Lung (tissue), 11 donors: ENCODE measurements at regions not wholly inside any gene's neighbourhood (a gene's known extent, or its start where the extent isn't known, plus 50 kb on each side); places are given as distances from the start of the nearest gene placed in this dataset.

Experiments used
- ATAC-seq: fragments of 200-7000 bp; cut with Tn5 transposase; one replicate; pipeline ENCODE4 v1.9.1; 2020; ENCODE audit warnings: moderate number of reproducible peaks; ENCODE audit not compliant: insufficient read depth, low FRiP score
- DNase-seq, 3 donors: peaks; one replicate each; pipeline ENCODE4 v3.0.0-alpha.2; 2013 to 2017
- H3K27ac ChIP-seq, 2 donors: one replicate each; pipeline ENCODE4 v1.5.1; 2013; ENCODE audit warnings: mild to moderate bottlenecking in 2 of 2, moderate library complexity in 2 of 2, control low read depth in 1 of 2, inconsistent platforms in 1 of 2, low read depth in 1 of 2, low read length in 1 of 2
- H3K27me3 ChIP-seq, 3 donors: one replicate each; pipeline ENCODE4 v1.5.1; 2013; ENCODE audit warnings: low read length in 2 of 3; ENCODE audit not compliant: control insufficient read depth in 3 of 3, insufficient read depth in 3 of 3
- H3K36me3 ChIP-seq, 4 donors: one replicate each; pipeline ENCODE4 v1.5.1; 2013; ENCODE audit warnings: low read length in 4 of 4, mild to moderate bottlenecking in 1 of 4, moderate library complexity in 1 of 4; ENCODE audit not compliant: control insufficient read depth in 4 of 4, insufficient read depth in 4 of 4
- H3K4me1 ChIP-seq, 5 donors: one replicate each; pipeline ENCODE4 v1.5.1; 2013; ENCODE audit warnings: low read length in 5 of 5, mild to moderate bottlenecking in 2 of 5, moderate library complexity in 1 of 5; ENCODE audit not compliant: control insufficient read depth in 5 of 5, insufficient read depth in 5 of 5
- H3K4me3 ChIP-seq: one replicate; pipeline ENCODE4 v1.5.1; 2013; ENCODE audit warnings: mild to moderate bottlenecking, control low read depth, moderate library complexity
- H3K9ac ChIP-seq, 2 donors: one replicate each; pipeline ENCODE4 v1.5.1; 2013; ENCODE audit warnings: low read length in 2 of 2, control low read depth in 1 of 2; ENCODE audit not compliant: insufficient read depth in 1 of 2
- H3K9me3 ChIP-seq, 4 donors: one replicate each; pipeline ENCODE4 v1.5.1; 2013; ENCODE audit warnings: low read length in 3 of 4, mild to moderate bottlenecking in 1 of 4, moderate library complexity in 1 of 4; ENCODE audit not compliant: control insufficient read depth in 4 of 4, insufficient read depth in 3 of 4
- CTCF ChIP-seq: IDR thresholded peaks from 2 replicates; pipeline ENCODE4 v1.5.1; 2012; ENCODE audit warnings: mild to moderate bottlenecking; ENCODE audit errors: control extremely low read depth, extremely low read depth
- WGBS, 2 donors: extraction: QIAGEN DNeasy Blood & Tissue Kit; methylation state at CpG; one replicate each; pipeline ENCODE4 v1.1.7; 2013; 5-methylcytosine and 5-hydroxymethylcytosine counted together
- donor health status: control.
- donor health status: control.
- donor health status: Bipolar disorder and iron deficiency.
- donor health status: healthy.
- donor health status: DM: yes; HTN: yes; CAD: no.

- H3K9ac ChIP-seq: no peak overlapping the region
- no peak for TF ChIP-seq CTCF
- H3K4me1 ChIP-seq: peaks cover 0 to 18% (median 1%) of the 10 kb centered on the region in 5 donors
- H3K4me3 ChIP-seq: no peak overlapping the region
- H3K27ac ChIP-seq: no peak overlapping the region
- no peaks in the 10 kb centered on the region for H3K27me3 ChIP-seq
- WGBS, 2 donors: 61 to 84% methylated on average over 5 of the region's 5 CpGs
- ATAC-seq (no peak), DNase-seq (no peak)
- peaks cover 0 to 3% (median 0%) of the 10 kb centered on the region in 4 donors for H3K9me3 ChIP-seq
- H3K36me3 ChIP-seq: no peaks in the 10 kb centered on the region
Observed at GRCh38 chr4:20626326-20627005, 73.8 kb upstream of the PACRGL start.

- peaks cover 0 to 3% (median 0%) of the 10 kb centered on the region in 4 donors for H3K9me3 ChIP-seq
- no peaks in the 10 kb centered on the region for H3K27me3 ChIP-seq
- H3K4me3 ChIP-seq: no peak overlapping the region
- H3K4me1 ChIP-seq: peaks cover 0 to 11% (median 1%) of the 10 kb centered on the region in 5 donors
- TF ChIP-seq CTCF: no peak
- no peak for ATAC-seq
- DNase-seq: no peak
- WGBS, 2 donors: 88 to 92% methylated on average over 1 of the region's 1 CpG
- H3K36me3 ChIP-seq: no peaks in the 10 kb centered on the region
- no peak overlapping the region for H3K27ac ChIP-seq
- no peak overlapping the region for H3K9ac ChIP-seq
Observed at GRCh38 chr4:20627866-20628265, 72.4 kb upstream of the PACRGL start.

- Histone ChIP-seq H3K36me3 (no peaks in the 10 kb centered on the region), H3K27me3 (no peaks in the 10 kb centered on the region), H3K4me1 (peaks cover 0 to 7% (median 1%) of the 10 kb centered on the region in 5 donors), H3K4me3 (no peak overlapping the region), H3K27ac (no peak overlapping the region), H3K9me3 (peaks cover 0 to 3% (median 0%) of the 10 kb centered on the region in 4 donors), H3K9ac (no peak overlapping the region)
- no peak for ATAC-seq
- TF ChIP-seq CTCF: no peak
- WGBS, 2 donors: 60 to 61% methylated on average over 6 of the region's 6 CpGs
- DNase-seq: peak in 1 of 3 donors; percentile 54
Observed at GRCh38 chr4:20629186-20630106, 70.8 kb upstream of the PACRGL start.
